HEK293 (cell line): ENCODE measurements at regions not wholly inside any gene's neighbourhood (a gene's known extent, or its start where the extent isn't known, plus 50 kb on each side); places are given as distances from the start of the nearest gene placed in this dataset.

ENCODE experiments used
- CTCF ChIA-PET: fragments of 350-600 bp; formaldehyde crosslinking; extraction: SDS; loops from one replicate; lab custom pipeline; 2021; ENCODE audit warnings: antibody characterized with exemption; lab: Yijun Ruan, JAX
- POLR2A ChIA-PET: fragments of 300-600 bp; formaldehyde crosslinking; extraction: SDS; loops from one replicate; lab custom pipeline; 2020; ENCODE audit warnings: antibody characterized with exemption, inconsistent platforms; lab: Yijun Ruan, JAX
- H3K27ac ChIP-seq: fragments of 200-500 bp; sonication (Bioruptor generic); 2 replicates; pipeline ENCODE4 v1.5.1; 2014; ENCODE audit warnings: low read depth, low read length, control low read depth, inconsistent platforms; ENCODE audit errors: extremely low read depth
- H3K36me3 ChIP-seq, 2 experiments: fragments of 200-500 bp in 1 of 2; sonication (Bioruptor generic) in 1 of 2; 1 replicate in 1 of 2; 2 replicates in 1 of 2; pipeline ENCODE4 v1.5.1; 2014 to 2017; ENCODE audit warnings: inconsistent platforms in 2 of 2, low read length in 2 of 2; ENCODE audit not compliant: control insufficient read depth in 2 of 2, insufficient read depth in 1 of 2
- H3K4me1 ChIP-seq: fragments of 200-500 bp; sonication (Bioruptor generic); 2 replicates; pipeline ENCODE4 v1.5.1; 2014; ENCODE audit warnings: mild to moderate bottlenecking, low read length, inconsistent platforms; ENCODE audit not compliant: control insufficient read depth, insufficient read depth
- H3K4me3 ChIP-seq: 2 replicates; pipeline ENCODE4 v1.5.1; 2011; ENCODE audit warnings: low read depth, mild to moderate bottlenecking, control low read depth, low read length, moderate library complexity
- H3K9me3 ChIP-seq: fragments of 200-500 bp; sonication (Bioruptor generic); 2 replicates; pipeline ENCODE4 v1.5.1; 2014; ENCODE audit warnings: low read depth, low read length, inconsistent platforms; ENCODE audit not compliant: control insufficient read depth, insufficient read depth
- EGR2 ChIP-seq: fragments of 450-650 bp; formaldehyde crosslinking; IDR thresholded peaks from 2 replicates; pipeline ENCODE4 v1.5.1; 2016; ENCODE audit warnings: low read depth, missing biosample characterization, missing genetic modification characterization
- KLF1 ChIP-seq: fragments of 450-650 bp; formaldehyde crosslinking; IDR thresholded peaks from 2 replicates; pipeline ENCODE4 v1.5.1; 2016; ENCODE audit warnings: missing biosample characterization, missing genetic modification characterization
- KLF9 ChIP-seq: fragments of 450-650 bp; formaldehyde crosslinking; IDR thresholded peaks from 2 replicates; pipeline ENCODE4 v1.5.1; 2016; ENCODE audit warnings: missing biosample characterization, missing genetic modification characterization, low read depth
- PRDM4 ChIP-seq: fragments of 450-650 bp; formaldehyde crosslinking; IDR thresholded peaks from 2 replicates; pipeline ENCODE4 v1.5.1; 2017; ENCODE audit warnings: missing biosample characterization, missing genetic modification characterization
- ZBTB7A ChIP-seq: fragments of 450-650 bp; formaldehyde crosslinking; IDR thresholded peaks from 2 replicates; pipeline ENCODE4 v1.5.1; 2016; ENCODE audit warnings: low read depth, missing biosample characterization, missing genetic modification characterization
- ZNF157 ChIP-seq: fragments of 450-650 bp; formaldehyde crosslinking; IDR thresholded peaks from 2 replicates; pipeline ENCODE4 v1.5.1; 2016; ENCODE audit warnings: missing biosample characterization, missing genetic modification characterization
- ZNF341 ChIP-seq: fragments of 450-650 bp; formaldehyde crosslinking; IDR thresholded peaks from 2 replicates; pipeline ENCODE4; 2016; ENCODE audit warnings: low read depth, missing biosample characterization, missing genetic modification characterization
- ZNF391 ChIP-seq: fragments of 450-650 bp; formaldehyde crosslinking; IDR thresholded peaks from 2 replicates; pipeline ENCODE4 v1.5.1; 2016; ENCODE audit warnings: low read depth, missing biosample characterization, missing genetic modification characterization, borderline replicate concordance
- ZNF433 ChIP-seq: fragments of 450-650 bp; formaldehyde crosslinking; IDR thresholded peaks from 2 replicates; pipeline ENCODE4 v1.5.1; 2016; ENCODE audit warnings: missing biosample characterization, missing genetic modification characterization, low read depth
- ZNF510 ChIP-seq: fragments of 450-650 bp; formaldehyde crosslinking; IDR thresholded peaks from 2 replicates; pipeline ENCODE4 v1.5.1; 2018; ENCODE audit warnings: mild to moderate bottlenecking, missing genetic modification characterization, missing biosample characterization; ENCODE audit not compliant: insufficient replicate concordance
- ZNF658 ChIP-seq: fragments of 450-650 bp; formaldehyde crosslinking; IDR thresholded peaks from 2 replicates; pipeline ENCODE4; 2016; ENCODE audit warnings: missing biosample characterization, missing genetic modification characterization
- ZNF670 ChIP-seq: fragments of 450-650 bp; formaldehyde crosslinking; IDR thresholded peaks from 2 replicates; pipeline ENCODE4 v1.5.1; 2016; ENCODE audit warnings: missing biosample characterization, missing genetic modification characterization, low read depth
- ZNF747 ChIP-seq: fragments of 450-650 bp; formaldehyde crosslinking; IDR thresholded peaks from 2 replicates; pipeline ENCODE4 v1.5.1; 2016; ENCODE audit warnings: missing biosample characterization, missing genetic modification characterization
- ZNF777 ChIP-seq: fragments of 450-650 bp; formaldehyde crosslinking; IDR thresholded peaks from 2 replicates; pipeline ENCODE4 v1.5.1; 2017; ENCODE audit warnings: missing biosample characterization, missing genetic modification characterization, borderline replicate concordance
- ZNF792 ChIP-seq: fragments of 450-650 bp; formaldehyde crosslinking; IDR thresholded peaks from 2 replicates; pipeline ENCODE4 v1.5.1; 2016; ENCODE audit warnings: missing biosample characterization, missing genetic modification characterization
- ZNF837 ChIP-seq: fragments of 450-650 bp; formaldehyde crosslinking; IDR thresholded peaks from 2 replicates; pipeline ENCODE4 v1.5.1; 2016; ENCODE audit warnings: missing biosample characterization, missing genetic modification characterization
- ZSCAN30 ChIP-seq: fragments of 450-650 bp; IDR thresholded peaks from 2 replicates; pipeline ENCODE4 v1.5.1; 2018; ENCODE audit warnings: missing biosample characterization, mild to moderate bottlenecking, missing genetic modification characterization, moderate library complexity
- TF ChIP-seq, protein P1 (sequence below): fragments of 450-650 bp; formaldehyde crosslinking; IDR thresholded peaks from 2 replicates; pipeline ENCODE4 v1.5.1; 2017; ENCODE audit warnings: missing biosample characterization, missing genetic modification characterization
- TF ChIP-seq, protein P2 (sequence below): fragments of 450-650 bp; formaldehyde crosslinking; IDR thresholded peaks from 2 replicates; pipeline ENCODE4 v1.5.1; 2016; ENCODE audit warnings: missing biosample characterization, missing genetic modification characterization
- TF ChIP-seq, protein P3 (sequence below): fragments of 450-650 bp; formaldehyde crosslinking; IDR thresholded peaks from 2 replicates; pipeline ENCODE4 v1.5.1; 2016; ENCODE audit warnings: missing biosample characterization, missing genetic modification characterization

- no peaks in the 10 kb centered on the region for H3K4me1 ChIP-seq
- no peaks in the 10 kb centered on the region for H3K9me3 ChIP-seq
- POLR2A ChIA-PET: no interaction called here
- no peaks in the 10 kb centered on the region for H3K36me3 ChIP-seq
- TF ChIP-seq ZBTB7A (tag by site-specific recombination) (no peak), KLF9 (tag by site-specific recombination) (no peak), EGR2 (tag by site-specific recombination) (no peak), ZNF341 (tag by site-specific recombination) (no peak), ZNF837 (tag by site-specific recombination) (no peak), ZNF433 (tag by site-specific recombination) (no peak), PRDM4 (tag by site-specific recombination) (no peak), ZNF510 (no peak), KLF1 (no peak), ZNF391 (tag by site-specific recombination) (no peak), ZNF658 (tag by site-specific recombination) (no peak), ZNF747 (no peak), ZNF777 (tag by site-specific recombination) (no peak), ZSCAN30 (no peak), ZNF792 (no peak), ZNF157 (no peak), ZNF670 (tag by site-specific recombination) (no peak)
- TF ChIP-seq, protein P1, sequence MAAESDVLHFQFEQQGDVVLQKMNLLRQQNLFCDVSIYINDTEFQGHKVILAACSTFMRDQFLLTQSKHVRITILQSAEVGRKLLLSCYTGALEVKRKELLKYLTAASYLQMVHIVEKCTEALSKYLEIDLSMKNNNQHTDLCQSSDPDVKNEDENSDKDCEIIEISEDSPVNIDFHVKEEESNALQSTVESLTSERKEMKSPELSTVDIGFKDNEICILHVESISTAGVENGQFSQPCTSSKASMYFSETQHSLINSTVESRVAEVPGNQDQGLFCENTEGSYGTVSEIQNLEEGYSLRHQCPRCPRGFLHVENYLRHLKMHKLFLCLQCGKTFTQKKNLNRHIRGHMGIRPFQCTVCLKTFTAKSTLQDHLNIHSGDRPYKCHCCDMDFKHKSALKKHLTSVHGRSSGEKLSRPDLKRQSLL (tag by site-specific recombination): no peak
- TF ChIP-seq, protein P2, sequence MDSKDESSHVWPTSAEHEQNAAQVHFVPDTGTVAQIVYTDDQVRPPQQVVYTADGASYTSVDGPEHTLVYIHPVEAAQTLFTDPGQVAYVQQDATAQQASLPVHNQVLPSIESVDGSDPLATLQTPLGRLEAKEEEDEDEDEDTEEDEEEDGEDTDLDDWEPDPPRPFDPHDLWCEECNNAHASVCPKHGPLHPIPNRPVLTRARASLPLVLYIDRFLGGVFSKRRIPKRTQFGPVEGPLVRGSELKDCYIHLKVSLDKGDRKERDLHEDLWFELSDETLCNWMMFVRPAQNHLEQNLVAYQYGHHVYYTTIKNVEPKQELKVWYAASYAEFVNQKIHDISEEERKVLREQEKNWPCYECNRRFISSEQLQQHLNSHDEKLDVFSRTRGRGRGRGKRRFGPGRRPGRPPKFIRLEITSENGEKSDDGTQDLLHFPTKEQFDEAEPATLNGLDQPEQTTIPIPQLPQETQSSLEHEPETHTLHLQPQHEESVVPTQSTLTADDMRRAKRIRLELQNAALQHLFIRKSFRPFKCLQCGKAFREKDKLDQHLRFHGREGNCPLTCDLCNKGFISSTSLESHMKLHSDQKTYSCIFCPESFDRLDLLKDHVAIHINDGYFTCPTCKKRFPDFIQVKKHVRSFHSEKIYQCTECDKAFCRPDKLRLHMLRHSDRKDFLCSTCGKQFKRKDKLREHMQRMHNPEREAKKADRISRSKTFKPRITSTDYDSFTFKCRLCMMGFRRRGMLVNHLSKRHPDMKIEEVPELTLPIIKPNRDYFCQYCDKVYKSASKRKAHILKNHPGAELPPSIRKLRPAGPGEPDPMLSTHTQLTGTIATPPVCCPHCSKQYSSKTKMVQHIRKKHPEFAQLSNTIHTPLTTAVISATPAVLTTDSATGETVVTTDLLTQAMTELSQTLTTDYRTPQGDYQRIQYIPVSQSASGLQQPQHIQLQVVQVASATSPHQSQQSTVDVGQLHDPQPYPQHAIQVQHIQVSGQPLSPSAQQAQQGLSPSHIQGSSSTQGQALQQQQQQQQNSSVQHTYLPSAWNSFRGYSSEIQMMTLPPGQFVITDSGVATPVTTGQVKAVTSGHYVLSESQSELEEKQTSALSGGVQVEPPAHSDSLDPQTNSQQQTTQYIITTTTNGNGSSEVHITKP (tag by site-specific recombination): no peak
- TF ChIP-seq, protein P3, sequence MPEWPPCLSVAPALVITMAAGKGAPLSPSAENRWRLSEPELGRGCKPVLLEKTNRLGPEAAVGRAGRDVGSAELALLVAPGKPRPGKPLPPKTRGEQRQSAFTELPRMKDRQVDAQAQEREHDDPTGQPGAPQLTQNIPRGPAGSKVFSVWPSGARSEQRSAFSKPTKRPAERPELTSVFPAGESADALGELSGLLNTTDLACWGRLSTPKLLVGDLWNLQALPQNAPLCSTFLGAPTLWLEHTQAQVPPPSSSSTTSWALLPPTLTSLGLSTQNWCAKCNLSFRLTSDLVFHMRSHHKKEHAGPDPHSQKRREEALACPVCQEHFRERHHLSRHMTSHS (tag by site-specific recombination): no peak
- TF ChIP-seq, all 188 proteins: peak for 0
- Histone ChIP-seq H3K4me3 (no peak overlapping the region), H3K27ac (no peak overlapping the region)
- CTCF ChIA-PET: no interaction called here
Observed at GRCh38 chr10:43737003-43737402, 88.3 kb upstream of the ZNF32 start.
